ENCODE measurements at regions not wholly inside any gene's neighbourhood (a gene's known extent, or its start where the extent isn't known, plus 50 kb on each side); places are given as distances from the start of the nearest gene placed in this dataset.
"Not testable (repeated sequence)": the region's sequence is repeated elsewhere in the genome, so short reads cannot be mapped to it uniquely, and the experiment has no call there.

- FAIRE-seq, result no peak
- intact Hi-C loops (cut with micrococcal nuclease; ENCODE audit: unreplicated experiment), result no loop called here
- BruUV-seq (replicated peaks), result no TSS peak
Measured at GRCh38 chr16:25566183-25566582, 125.6 kb upstream of the HS3ST4 start.

GRCh38 chr16:25563700-25564099 lies 128.1 kb upstream of the HS3ST4 start:
- Histone ChIP-seq H3K4me2 (ENCODE audit: control insufficient read depth, insufficient read depth) (no peak overlapping the region), H3K9me3 (replicated peaks; ENCODE audit: control insufficient read depth, insufficient read depth, low read length) (no peaks in the 10 kb centered on the region; the same call in 2 of the 3 replicates), H3K9ac (ENCODE audit: control insufficient read depth, insufficient read depth, low read length) (no peak overlapping the region), H3K79me2 (ENCODE audit: control insufficient read depth, insufficient read depth, low read length) (no peaks in the 10 kb centered on the region), H3K4me3 (no peak overlapping the region), H3K27ac (ENCODE audit: control insufficient read depth, insufficient read depth) (no peak overlapping the region), H3K36me3 (ENCODE audit: control insufficient read depth in 2 of 2, insufficient read depth in 2 of 2, low read length in 1 of 2) (no peaks in the 10 kb centered on the region), H4K20me1 (ENCODE audit: control insufficient read depth, insufficient read depth) (no peaks in the 10 kb centered on the region), H3K4me1 (ENCODE audit: control insufficient read depth, insufficient read depth, low read length) (no peaks in the 10 kb centered on the region), H3K27me3 (replicated peaks in 1 of 2; ENCODE audit: control insufficient read depth in 2 of 2, insufficient read depth in 2 of 2, low read length in 1 of 2) (no peaks in the 10 kb centered on the region), H2AFZ (ENCODE audit: control insufficient read depth, low read depth, low read length) (no peak overlapping the region)
- ChIA-PET POLR2A (no interaction called here), CTCF (no interaction called here), SMC1A (ENCODE audit: uncharacterized antibody, unreplicated experiment) (no interaction called here), RAD21 (ENCODE audit: unreplicated experiment) (no interaction called here)
- intact Hi-C loops (cut with micrococcal nuclease; ENCODE audit: unreplicated experiment) (no loop called here), in situ Hi-C loops (cut with MboI) (no loop called here)
- WGBS (ENCODE audit: insufficient coverage, insufficient replicate concordance, low lambda C conversion rate, missing lambda C conversion rate), result 0% methylated on average over 4 of the region's 4 CpGs
- ATAC-seq, result no peak
- no peak for FAIRE-seq
- BruUV-seq (replicated peaks), result no TSS peak
- TF ChIP-seq LARP7 (IDR thresholded peaks at IDR 0.05) (no peak), SPI1 (IDR thresholded peaks at IDR 0.05; ENCODE audit: borderline replicate concordance, insufficient read depth, low read depth, low read length) (peak; percentile 34; the same call in 1 of the 2 replicates)
- DNase-seq (ENCODE audit: low read depth, low spot score), result no peak

More at GRCh38 chr16:25566183-25566582, 125.6 kb upstream of the HS3ST4 start:
- H3K4me1 ChIP-seq (ENCODE audit: control insufficient read depth, insufficient read depth, low read length), result no peaks in the 10 kb centered on the region
- CTCF ChIA-PET, result no interaction called here
- H3K9me3 ChIP-seq (replicated peaks; ENCODE audit: control insufficient read depth, insufficient read depth, low read length), result no peaks in the 10 kb centered on the region; the same call in 2 of the 3 replicates
- H3K9ac ChIP-seq (ENCODE audit: control insufficient read depth, insufficient read depth, low read length), result no peak overlapping the region
- no peak overlapping the region for H3K27ac ChIP-seq (ENCODE audit: control insufficient read depth, insufficient read depth)
- no peaks in the 10 kb centered on the region for H4K20me1 ChIP-seq (ENCODE audit: control insufficient read depth, insufficient read depth)
- POLR2A ChIA-PET, result no interaction called here
- no peak overlapping the region for H3K4me2 ChIP-seq (ENCODE audit: control insufficient read depth, insufficient read depth)
- no peak overlapping the region for H2AFZ ChIP-seq (ENCODE audit: control insufficient read depth, low read depth, low read length)
- H3K4me3 ChIP-seq, result no peak overlapping the region
- SMC1A ChIA-PET (ENCODE audit: uncharacterized antibody, unreplicated experiment), result no interaction called here
- RAD21 ChIA-PET (ENCODE audit: unreplicated experiment), result no interaction called here
- H3K79me2 ChIP-seq (ENCODE audit: control insufficient read depth, insufficient read depth, low read length), result no peaks in the 10 kb centered on the region
- H3K27me3 ChIP-seq (replicated peaks in 1 of 2; ENCODE audit: control insufficient read depth in 2 of 2, insufficient read depth in 2 of 2, low read length in 1 of 2), result no peaks in the 10 kb centered on the region
- in situ Hi-C loops (cut with MboI), result no loop called here
- TF ChIP-seq CEBPB (IDR thresholded peaks at IDR 0.05; ENCODE audit: borderline replicate concordance in 1 of 2, low read depth in 2 of 2, low read length in 2 of 2), result no peak
- TF ChIP-seq PML (IDR thresholded peaks at IDR 0.05; ENCODE audit: low read length), result no peak
- TF ChIP-seq EGR1 (IDR thresholded peaks at IDR 0.05; ENCODE audit: borderline replicate concordance in 1 of 2, low read depth in 2 of 2, low read length in 2 of 2), result no peak
- ATAC-seq (no peak), DNase-seq (ENCODE audit: low read depth, low spot score) (no peak)
- H3K36me3 ChIP-seq (ENCODE audit: control insufficient read depth in 2 of 2, insufficient read depth in 2 of 2, low read length in 1 of 2), result no peaks in the 10 kb centered on the region
- 0% methylated on average over 3 of the region's 3 CpGs for WGBS (ENCODE audit: insufficient coverage, insufficient replicate concordance, low lambda C conversion rate, missing lambda C conversion rate)

- H3K4me1 ChIP-seq (ENCODE audit: control insufficient read depth, insufficient read depth, low read length); SMC1A ChIA-PET (ENCODE audit: uncharacterized antibody, unreplicated experiment); H3K79me2 ChIP-seq (ENCODE audit: control insufficient read depth, insufficient read depth, low read length); intact Hi-C loops (cut with micrococcal nuclease; ENCODE audit: unreplicated experiment); H4K20me1 ChIP-seq (ENCODE audit: control insufficient read depth, insufficient read depth); DNase-seq (ENCODE audit: low read depth, low spot score); H3K27me3 ChIP-seq (replicated peaks in 1 of 2; ENCODE audit: control insufficient read depth in 2 of 2, insufficient read depth in 2 of 2, low read length in 1 of 2); FAIRE-seq; H3K9ac ChIP-seq (ENCODE audit: control insufficient read depth, insufficient read depth, low read length); BruUV-seq (replicated peaks); CTCF ChIA-PET; POLR2A ChIA-PET; ATAC-seq; in situ Hi-C loops (cut with MboI); H3K4me2 ChIP-seq (ENCODE audit: control insufficient read depth, insufficient read depth); H3K9me3 ChIP-seq (replicated peaks; ENCODE audit: control insufficient read depth, insufficient read depth, low read length); H3K27ac ChIP-seq (ENCODE audit: control insufficient read depth, insufficient read depth); H2AFZ ChIP-seq (ENCODE audit: control insufficient read depth, low read depth, low read length); H3K4me3 ChIP-seq; H3K36me3 ChIP-seq (ENCODE audit: control insufficient read depth in 2 of 2, insufficient read depth in 2 of 2, low read length in 1 of 2); RAD21 ChIA-PET (ENCODE audit: unreplicated experiment): not testable (repeated sequence)
- WGBS (ENCODE audit: insufficient coverage, insufficient replicate concordance, low lambda C conversion rate, missing lambda C conversion rate), result 50% methylated on average over 3 of the region's 3 CpGs
Measured at GRCh38 chr16:25561723-25562122, 130.0 kb upstream of the HS3ST4 start.

- H3K4me1 ChIP-seq (ENCODE audit: control insufficient read depth, insufficient read depth, low read length); H3K9ac ChIP-seq (ENCODE audit: control insufficient read depth, insufficient read depth, low read length); RAD21 ChIA-PET (ENCODE audit: unreplicated experiment); ATAC-seq; SMC1A ChIA-PET (ENCODE audit: uncharacterized antibody, unreplicated experiment); H3K27ac ChIP-seq (ENCODE audit: control insufficient read depth, insufficient read depth); DNase-seq (ENCODE audit: low read depth, low spot score); POLR2A ChIA-PET; H3K36me3 ChIP-seq (ENCODE audit: control insufficient read depth in 2 of 2, insufficient read depth in 2 of 2, low read length in 1 of 2); H3K4me3 ChIP-seq; H3K4me2 ChIP-seq (ENCODE audit: control insufficient read depth, insufficient read depth); FAIRE-seq; in situ Hi-C loops (cut with MboI); H4K20me1 ChIP-seq (ENCODE audit: control insufficient read depth, insufficient read depth); CTCF ChIA-PET; BruUV-seq (replicated peaks); H3K27me3 ChIP-seq (replicated peaks in 1 of 2; ENCODE audit: control insufficient read depth in 2 of 2, insufficient read depth in 2 of 2, low read length in 1 of 2); H3K79me2 ChIP-seq (ENCODE audit: control insufficient read depth, insufficient read depth, low read length); intact Hi-C loops (cut with micrococcal nuclease; ENCODE audit: unreplicated experiment); H3K9me3 ChIP-seq (replicated peaks; ENCODE audit: control insufficient read depth, insufficient read depth, low read length); H2AFZ ChIP-seq (ENCODE audit: control insufficient read depth, low read depth, low read length): not testable (repeated sequence)
- WGBS (ENCODE audit: insufficient coverage, insufficient replicate concordance, low lambda C conversion rate, missing lambda C conversion rate), result 6% methylated on average over 4 of the region's 4 CpGs
Measured at GRCh38 chr16:25556968-25557312, 134.8 kb upstream of the HS3ST4 start.

Measured in GM12878 (cell line).